ENCODE measurements at regions not wholly inside any gene's neighbourhood (a gene's known extent, or its start where the extent isn't known, plus 50 kb on each side); places are given as distances from the start of the nearest gene placed in this dataset.
"Not testable (repeated sequence)": the region's sequence is repeated elsewhere in the genome, so short reads cannot be mapped to it uniquely, and the experiment has no call there.

- no peak for TF ChIP-seq CTCF (IDR thresholded peaks at IDR 0.05; ENCODE audit: insufficient read depth, low read length, severe bottlenecking)
- FAIRE-seq: no peak
- no peak for DNase-seq (ENCODE audit: low read depth)
These were observed 87.2 kb upstream of the XYLT1 start for GRCh38 chr16:17557949-17558348.

GRCh38 chr16:17557480-17557879, 86.7 kb upstream of the XYLT1 start:
- no peak for TF ChIP-seq CTCF (IDR thresholded peaks at IDR 0.05; ENCODE audit: insufficient read depth, low read length, severe bottlenecking)
- H3K36me3 ChIP-seq (ENCODE audit: control insufficient read depth, insufficient read depth, low read length): no peaks in the 10 kb centered on the region
- no peak for FAIRE-seq
- H3K27me3 ChIP-seq (ENCODE audit: control insufficient read depth, insufficient read depth, low read length): no peaks in the 10 kb centered on the region
- no peak overlapping the region for H3K4me3 ChIP-seq (ENCODE audit: low read depth, low read length)
- no peak for DNase-seq (ENCODE audit: low read depth)

More at GRCh38 chr16:17557949-17558348, 87.2 kb upstream of the XYLT1 start:
- no peaks in the 10 kb centered on the region for H3K36me3 ChIP-seq (ENCODE audit: control insufficient read depth, insufficient read depth, low read length)
- H3K27me3 ChIP-seq (ENCODE audit: control insufficient read depth, insufficient read depth, low read length): no peaks in the 10 kb centered on the region
- no peak overlapping the region for H3K4me3 ChIP-seq (ENCODE audit: low read depth, low read length)

- FAIRE-seq (no peak), DNase-seq (ENCODE audit: low read depth) (peak; percentile 20)
- Histone ChIP-seq H3K27me3 (ENCODE audit: control insufficient read depth, insufficient read depth, low read length) (no peaks in the 10 kb centered on the region), H3K4me3 (ENCODE audit: low read depth, low read length) (no peak overlapping the region), H3K36me3 (ENCODE audit: control insufficient read depth, insufficient read depth, low read length) (no peaks in the 10 kb centered on the region)
- no peak for TF ChIP-seq CTCF (IDR thresholded peaks at IDR 0.05; ENCODE audit: insufficient read depth, low read length, severe bottlenecking)
These were observed 85.7 kb upstream of the XYLT1 start for GRCh38 chr16:17556276-17557052.

- no peak for FAIRE-seq
- no peak for TF ChIP-seq CTCF (IDR thresholded peaks at IDR 0.05; ENCODE audit: insufficient read depth, low read length, severe bottlenecking)
- no peaks in the 10 kb centered on the region for H3K36me3 ChIP-seq (ENCODE audit: control insufficient read depth, insufficient read depth, low read length)
- no peaks in the 10 kb centered on the region for H3K27me3 ChIP-seq (ENCODE audit: control insufficient read depth, insufficient read depth, low read length)
- DNase-seq (ENCODE audit: low read depth): no peak
- H3K4me3 ChIP-seq (ENCODE audit: low read depth, low read length): no peak overlapping the region
These were observed 84.4 kb upstream of the XYLT1 start for GRCh38 chr16:17555176-17555575.

- Histone ChIP-seq H3K36me3 (ENCODE audit: control insufficient read depth, insufficient read depth, low read length) (no peaks in the 10 kb centered on the region), H3K27me3 (ENCODE audit: control insufficient read depth, insufficient read depth, low read length) (no peaks in the 10 kb centered on the region), H3K4me3 (ENCODE audit: low read depth, low read length) (no peak overlapping the region)
- FAIRE-seq (no peak), DNase-seq (ENCODE audit: low read depth) (peak; percentile 22)
- no peak for TF ChIP-seq CTCF (IDR thresholded peaks at IDR 0.05; ENCODE audit: insufficient read depth, low read length, severe bottlenecking)
These were observed 81.6 kb upstream of the XYLT1 start for GRCh38 chr16:17552351-17552750.

- not testable (repeated sequence) for H3K36me3 ChIP-seq (ENCODE audit: control insufficient read depth, insufficient read depth, low read length); H3K27me3 ChIP-seq (ENCODE audit: control insufficient read depth, insufficient read depth, low read length); H3K4me3 ChIP-seq (ENCODE audit: low read depth, low read length); FAIRE-seq
- DNase-seq (ENCODE audit: low read depth): peak; percentile 11
These were observed 80.9 kb upstream of the XYLT1 start for GRCh38 chr16:17551682-17552081.
